ENCODE measurements at regions not wholly inside any gene's neighbourhood (a gene's known extent, or its start where the extent isn't known, plus 50 kb on each side); places are given as distances from the start of the nearest gene placed in this dataset.

DNA sequence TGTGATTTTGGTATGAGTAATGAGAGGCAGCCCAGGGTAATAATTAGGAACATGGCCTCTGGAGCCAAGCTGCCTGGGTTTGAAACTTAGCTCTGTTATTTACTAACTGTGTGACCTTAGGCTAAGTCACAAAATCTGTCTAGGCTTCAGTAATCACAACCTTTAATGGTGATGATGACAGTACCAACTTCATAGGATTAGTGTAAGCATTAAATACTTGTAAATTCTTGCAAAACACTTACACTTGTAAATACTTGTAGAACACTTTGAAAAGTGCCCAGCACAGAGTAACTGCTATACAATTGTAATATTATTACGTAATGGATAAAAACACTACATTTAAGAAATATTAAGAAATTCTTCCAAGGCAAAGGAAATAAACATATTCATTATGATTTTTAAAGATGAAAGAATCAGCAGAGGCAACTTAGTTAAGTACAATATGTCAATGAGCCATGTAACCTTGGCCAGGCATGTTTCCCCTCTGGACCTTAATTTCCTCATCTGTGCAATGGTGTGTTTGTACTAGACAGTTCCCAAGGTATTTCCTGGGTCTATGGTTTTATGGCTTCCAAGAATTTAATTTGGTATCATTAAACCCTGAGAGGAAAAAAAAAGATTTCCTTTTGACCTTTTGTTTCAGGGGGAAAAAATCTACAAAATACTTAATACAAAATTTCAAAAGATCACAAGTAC is 628.5 kb upstream of the KLHL1 start:
- no peak for FAIRE-seq
- Mint-ChIP-seq H3K9me3 (ENCODE audit: unreplicated experiment) (no peaks in the 10 kb centered on the region), H3K27ac (ENCODE audit: unreplicated experiment) (no peak overlapping the region)

DNA sequence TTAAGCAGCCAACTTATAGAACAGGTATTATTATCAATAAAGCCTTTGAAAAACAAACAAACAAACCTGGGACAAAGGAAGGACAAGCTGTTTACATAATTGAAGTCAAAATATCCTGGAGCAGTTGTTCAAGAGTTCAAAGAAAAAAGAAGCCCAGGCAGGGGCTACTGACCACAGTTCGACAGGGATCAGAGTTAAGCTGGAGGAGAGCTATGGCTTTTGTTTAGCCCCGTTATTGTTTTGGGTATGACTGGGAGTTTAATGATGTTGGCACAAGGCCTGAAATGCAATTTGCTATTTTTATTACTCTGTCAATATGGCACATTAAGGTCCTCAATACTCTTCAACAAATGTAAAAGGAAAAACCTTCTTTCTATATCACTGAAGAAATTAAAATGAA is 624.4 kb upstream of the KLHL1 start:
- Mint-ChIP-seq H3K4me1 (ENCODE audit: low read depth, unreplicated experiment) (no peaks in the 10 kb centered on the region), H3K4me3 (ENCODE audit: unreplicated experiment) (no peak overlapping the region), H3K36me3 (ENCODE audit: low read depth, unreplicated experiment) (no peaks in the 10 kb centered on the region), H3K9me3 (ENCODE audit: unreplicated experiment) (no peaks in the 10 kb centered on the region), H3K27me3 (ENCODE audit: low read depth, unreplicated experiment) (no peaks in the 10 kb centered on the region), H3K27ac (ENCODE audit: unreplicated experiment) (no peak overlapping the region)
- DNase-seq (ENCODE audit: low read depth) (no peak), FAIRE-seq (no peak)
- no peaks in the 10 kb centered on the region for H3K36me3 ChIP-seq (ENCODE audit: insufficient read depth, low read length)
- H3K79me2 ChIP-seq (ENCODE audit: insufficient read depth, low read length) = no peaks in the 10 kb centered on the region
- H3K4me3 ChIP-seq (ENCODE audit: insufficient read depth, low read depth, low read length) = no peak overlapping the region
- H3K9me3 ChIP-seq (ENCODE audit: insufficient read depth, low read depth, low read length) = no peaks in the 10 kb centered on the region
- TF ChIP-seq, protein P1, sequence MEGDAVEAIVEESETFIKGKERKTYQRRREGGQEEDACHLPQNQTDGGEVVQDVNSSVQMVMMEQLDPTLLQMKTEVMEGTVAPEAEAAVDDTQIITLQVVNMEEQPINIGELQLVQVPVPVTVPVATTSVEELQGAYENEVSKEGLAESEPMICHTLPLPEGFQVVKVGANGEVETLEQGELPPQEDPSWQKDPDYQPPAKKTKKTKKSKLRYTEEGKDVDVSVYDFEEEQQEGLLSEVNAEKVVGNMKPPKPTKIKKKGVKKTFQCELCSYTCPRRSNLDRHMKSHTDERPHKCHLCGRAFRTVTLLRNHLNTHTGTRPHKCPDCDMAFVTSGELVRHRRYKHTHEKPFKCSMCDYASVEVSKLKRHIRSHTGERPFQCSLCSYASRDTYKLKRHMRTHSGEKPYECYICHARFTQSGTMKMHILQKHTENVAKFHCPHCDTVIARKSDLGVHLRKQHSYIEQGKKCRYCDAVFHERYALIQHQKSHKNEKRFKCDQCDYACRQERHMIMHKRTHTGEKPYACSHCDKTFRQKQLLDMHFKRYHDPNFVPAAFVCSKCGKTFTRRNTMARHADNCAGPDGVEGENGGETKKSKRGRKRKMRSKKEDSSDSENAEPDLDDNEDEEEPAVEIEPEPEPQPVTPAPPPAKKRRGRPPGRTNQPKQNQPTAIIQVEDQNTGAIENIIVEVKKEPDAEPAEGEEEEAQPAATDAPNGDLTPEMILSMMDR (IDR thresholded peaks at IDR 0.05; ENCODE audit: insufficient read depth, low read depth, low read length) = no peak
- no peak for TF ChIP-seq EZH2 (IDR thresholded peaks at IDR 0.05; ENCODE audit: insufficient read depth, low read length)
- H3K4me2 ChIP-seq (ENCODE audit: low read length) = no peak overlapping the region
- H3K27ac ChIP-seq (ENCODE audit: low read depth, low read length) = no peak overlapping the region
- H4K20me1 ChIP-seq (ENCODE audit: insufficient read depth, low read length) = no peaks in the 10 kb centered on the region
- H3K9ac ChIP-seq (ENCODE audit: low read length) = no peak overlapping the region
- H3K4me1 ChIP-seq (ENCODE audit: insufficient read depth, low read length) = no peaks in the 10 kb centered on the region
- no peaks in the 10 kb centered on the region for H3K27me3 ChIP-seq (ENCODE audit: insufficient read depth, low read length)
- H2AFZ ChIP-seq (ENCODE audit: low read depth, low read length) = no peak overlapping the region

More for the DNA sequence above, 628.5 kb upstream of the KLHL1 start:
- no peak overlapping the region for H3K9ac ChIP-seq (ENCODE audit: low read length)
- H3K27me3 ChIP-seq (ENCODE audit: insufficient read depth, low read length) = no peaks in the 10 kb centered on the region
- H3K79me2 ChIP-seq (ENCODE audit: insufficient read depth, low read length) = no peaks in the 10 kb centered on the region
- H3K27me3 Mint-ChIP-seq (ENCODE audit: low read depth, unreplicated experiment) = no peaks in the 10 kb centered on the region
- H2AFZ ChIP-seq (ENCODE audit: low read depth, low read length) = no peak overlapping the region
- H3K4me3 Mint-ChIP-seq (ENCODE audit: unreplicated experiment) = no peak overlapping the region
- TF ChIP-seq, protein P1 (IDR thresholded peaks at IDR 0.05; ENCODE audit: insufficient read depth, low read depth, low read length) = no peak
- TF ChIP-seq EZH2 (IDR thresholded peaks at IDR 0.05; ENCODE audit: insufficient read depth, low read length) = no peak
- H3K4me2 ChIP-seq (ENCODE audit: low read length) = no peak overlapping the region
- no peaks in the 10 kb centered on the region for H3K36me3 Mint-ChIP-seq (ENCODE audit: low read depth, unreplicated experiment)
- no peak overlapping the region for H3K27ac ChIP-seq (ENCODE audit: low read depth, low read length)
- H3K4me3 ChIP-seq (ENCODE audit: insufficient read depth, low read depth, low read length) = no peak overlapping the region
- H3K9me3 ChIP-seq (ENCODE audit: insufficient read depth, low read depth, low read length) = no peaks in the 10 kb centered on the region
- no peaks in the 10 kb centered on the region for H3K4me1 ChIP-seq (ENCODE audit: insufficient read depth, low read length)
- no peak for DNase-seq (ENCODE audit: low read depth)
- H4K20me1 ChIP-seq (ENCODE audit: insufficient read depth, low read length) = no peaks in the 10 kb centered on the region
- no peaks in the 10 kb centered on the region for H3K36me3 ChIP-seq (ENCODE audit: insufficient read depth, low read length)
- no peaks in the 10 kb centered on the region for H3K4me1 Mint-ChIP-seq (ENCODE audit: low read depth, unreplicated experiment)

DNA sequence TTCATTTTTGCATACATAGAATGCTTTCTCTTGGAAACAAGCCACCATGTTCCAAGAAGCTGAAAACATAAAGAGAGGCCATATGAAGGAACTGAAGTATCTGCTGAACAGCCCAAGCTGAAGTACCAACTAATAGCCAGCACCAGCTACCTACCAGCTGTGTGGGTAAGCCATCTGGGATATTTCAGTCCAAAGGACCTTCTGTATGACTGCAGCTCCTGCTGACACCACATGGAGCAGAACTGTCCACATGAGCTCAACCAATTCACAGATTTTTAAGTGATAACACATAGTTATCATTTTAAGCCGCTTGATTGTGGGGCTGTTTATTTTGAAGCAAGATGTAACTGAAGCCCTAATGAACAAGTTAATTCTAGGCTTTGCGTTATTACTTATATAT is 621.1 kb upstream of the KLHL1 start:
- Histone ChIP-seq H3K4me1 (ENCODE audit: insufficient read depth, low read length) (no peaks in the 10 kb centered on the region), H3K9ac (ENCODE audit: low read length) (no peak overlapping the region), H3K4me3 (ENCODE audit: insufficient read depth, low read depth, low read length) (no peak overlapping the region), H3K79me2 (ENCODE audit: insufficient read depth, low read length) (no peaks in the 10 kb centered on the region), H3K36me3 (ENCODE audit: insufficient read depth, low read length) (no peaks in the 10 kb centered on the region), H3K27ac (ENCODE audit: low read depth, low read length) (no peak overlapping the region), H3K9me3 (ENCODE audit: insufficient read depth, low read depth, low read length) (no peaks in the 10 kb centered on the region), H2AFZ (ENCODE audit: low read depth, low read length) (no peak overlapping the region), H3K4me2 (ENCODE audit: low read length) (no peak overlapping the region), H3K27me3 (ENCODE audit: insufficient read depth, low read length) (no peaks in the 10 kb centered on the region), H4K20me1 (ENCODE audit: insufficient read depth, low read length) (no peaks in the 10 kb centered on the region)
- Mint-ChIP-seq H3K27me3 (ENCODE audit: low read depth, unreplicated experiment) (no peaks in the 10 kb centered on the region), H3K27ac (ENCODE audit: unreplicated experiment) (no peak overlapping the region), H3K4me1 (ENCODE audit: low read depth, unreplicated experiment) (no peaks in the 10 kb centered on the region), H3K9me3 (ENCODE audit: unreplicated experiment) (no peaks in the 10 kb centered on the region), H3K36me3 (ENCODE audit: low read depth, unreplicated experiment) (no peaks in the 10 kb centered on the region), H3K4me3 (ENCODE audit: unreplicated experiment) (no peak overlapping the region)
- DNase-seq (ENCODE audit: low read depth) (no peak), FAIRE-seq (no peak)
- no peak for TF ChIP-seq EZH2 (IDR thresholded peaks at IDR 0.05; ENCODE audit: insufficient read depth, low read length)
- TF ChIP-seq, protein P1 (IDR thresholded peaks at IDR 0.05; ENCODE audit: insufficient read depth, low read depth, low read length) = no peak

Measured in astrocyte (in vitro differentiated cells and primary cell).